Activated T-cell treated with anti-CD3 and anti-CD28 coated beads, Interleukin-2, amount 50 U/mL, for 48 hours (primary cell): ENCODE measurements at regions not wholly inside any gene's neighbourhood (a gene's known extent, or its start where the extent isn't known, plus 50 kb on each side); places are given as distances from the start of the nearest gene placed in this dataset.

Source experiments
- DNase-seq, 2 experiments: peaks; one replicate each; pipeline ENCODE4 v3.0.0-alpha.2; 2020

GRCh38 chr5:3891113-3891512 lies 295.5 kb downstream of the IRX1 start:
- DNase-seq, result no peak

GRCh38 chr5:3893527-3893926 lies 297.9 kb downstream of the IRX1 start:
- no peak for DNase-seq

GRCh38 chr5:3893975-3894374 lies 298.3 kb downstream of the IRX1 start:
- DNase-seq, result no peak

GRCh38 chr5:3896098-3896497 lies 300.5 kb downstream of the IRX1 start:
- DNase-seq, result no peak

- no peak for DNase-seq
Measured at GRCh38 chr5:3899093-3899492, 303.5 kb downstream of the IRX1 start.

GRCh38 chr5:3904584-3904983 lies 309.0 kb downstream of the IRX1 start:
- DNase-seq, result no peak

GRCh38 chr5:3905031-3905430 lies 309.4 kb downstream of the IRX1 start:
- no peak for DNase-seq

- no peak for DNase-seq
Measured at GRCh38 chr5:3905521-3905920, 309.9 kb downstream of the IRX1 start.

- no peak for DNase-seq
Measured at GRCh38 chr5:3911111-3911510, 315.5 kb downstream of the IRX1 start.

- DNase-seq, result no peak
Measured at GRCh38 chr5:3911773-3912172, 316.1 kb downstream of the IRX1 start.

- DNase-seq, result no peak
Measured at GRCh38 chr5:3912790-3913189, 317.2 kb downstream of the IRX1 start.

GRCh38 chr5:3913279-3913678 lies 317.6 kb downstream of the IRX1 start:
- no peak for DNase-seq

GRCh38 chr5:3925022-3925421 lies 329.4 kb downstream of the IRX1 start:
- DNase-seq, result no peak

- no peak for DNase-seq
Measured at GRCh38 chr5:3925935-3926334, 330.3 kb downstream of the IRX1 start.

GRCh38 chr5:3929799-3930198 lies 334.2 kb downstream of the IRX1 start:
- DNase-seq, result no peak

- DNase-seq, result no peak
Measured at GRCh38 chr5:3931976-3932375, 336.3 kb downstream of the IRX1 start.

- DNase-seq, result no peak
Measured at GRCh38 chr5:3933536-3933935, 337.9 kb downstream of the IRX1 start.

- no peak for DNase-seq
Measured at GRCh38 chr5:3933966-3934365, 338.3 kb downstream of the IRX1 start.

- no peak for DNase-seq
Measured at GRCh38 chr5:3943859-3944258, 348.2 kb downstream of the IRX1 start.

GRCh38 chr5:3944930-3945329 lies 349.3 kb downstream of the IRX1 start:
- no peak for DNase-seq

GRCh38 chr5:3948838-3949237 lies 353.2 kb downstream of the IRX1 start:
- DNase-seq, result no peak

GRCh38 chr5:3954199-3954598 lies 358.6 kb downstream of the IRX1 start:
- DNase-seq, result no peak

GRCh38 chr5:3954633-3955032 lies 359.0 kb downstream of the IRX1 start:
- no peak for DNase-seq

- no peak for DNase-seq
Measured at GRCh38 chr5:3957658-3958057, 362.0 kb downstream of the IRX1 start.

- no peak for DNase-seq
Measured at GRCh38 chr5:3958389-3958788, 362.8 kb downstream of the IRX1 start.

- DNase-seq, result no peak
Measured at GRCh38 chr5:3962113-3962512, 366.5 kb downstream of the IRX1 start.
